SK-N-SH treated with all-trans-retinoic acid at 6 μM for 48 hours (cell line): ENCODE measurements at regions not wholly inside any gene's neighbourhood (a gene's known extent, or its start where the extent isn't known, plus 50 kb on each side); places are given as distances from the start of the nearest gene placed in this dataset.
"Not testable (repeated sequence)": the region's sequence is repeated elsewhere in the genome, so short reads cannot be mapped to it uniquely, and the experiment has no call there.

ENCODE experiments used
- CSDC2 ChIP-seq: fragments of 250-450 bp; sonication (Bioruptor Pico); IDR thresholded peaks from 2 replicates; pipeline ENCODE4 v1.5.0; 2020; ENCODE audit warnings: mild to moderate bottlenecking, moderate library complexity
- TCF4 ChIP-seq: fragments of 250-450 bp; sonication (Bioruptor Pico); IDR thresholded peaks from 2 replicates; pipeline ENCODE4 v1.8.0; 2021; ENCODE audit warnings: mild to moderate bottlenecking, moderate library complexity, borderline replicate concordance
- ZFP3 ChIP-seq: fragments of 250-450 bp; sonication (Bioruptor Pico); IDR thresholded peaks from 2 replicates; pipeline ENCODE4 v1.5.0; 2020; ENCODE audit warnings: mild to moderate bottlenecking, moderate library complexity
- ZNF8 ChIP-seq: fragments of 450-650 bp; formaldehyde crosslinking; IDR thresholded peaks from 2 replicates; pipeline ENCODE4 v1.5.0; 2020; ENCODE audit warnings: mild to moderate bottlenecking, moderate library complexity
- TF ChIP-seq, protein P1 (sequence below): fragments of 250-450 bp; sonication (Bioruptor Pico); IDR thresholded peaks from 2 replicates; pipeline ENCODE4 v1.5.1; 2021; ENCODE audit warnings: mild to moderate bottlenecking, moderate library complexity
- TF ChIP-seq, protein P2 (sequence below): fragments of 250-450 bp; sonication (Bioruptor Pico); IDR thresholded peaks from 2 replicates; pipeline ENCODE4 v1.8.0; 2020; ENCODE audit warnings: mild to moderate bottlenecking, moderate library complexity, borderline replicate concordance

DNA sequence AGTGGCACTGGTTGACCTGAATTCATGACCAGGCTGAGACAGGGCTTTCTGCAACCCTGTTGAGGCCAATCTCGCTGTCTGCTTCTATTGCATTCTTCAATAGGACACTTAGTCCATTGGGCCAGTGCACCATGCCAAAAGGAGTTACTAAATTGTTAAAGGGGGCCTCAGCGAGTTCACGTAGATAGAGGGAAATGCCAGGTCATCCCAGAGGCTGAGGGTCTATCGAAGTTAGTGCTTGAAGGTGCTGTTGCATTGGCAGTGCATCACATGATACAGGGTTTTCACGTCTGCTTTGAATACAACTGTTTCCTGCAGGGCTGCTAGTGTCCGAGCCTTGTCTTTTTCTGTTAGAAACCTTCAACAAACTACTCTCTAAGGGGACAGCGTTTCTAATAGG, 735.3 kb upstream of the TPTE start:
- not testable (repeated sequence) for TF ChIP-seq CSDC2 (CRISPR knock-in tag); ZFP3; TCF4 (CRISPR knock-in tag); ZNF8
- TF ChIP-seq, protein P1, sequence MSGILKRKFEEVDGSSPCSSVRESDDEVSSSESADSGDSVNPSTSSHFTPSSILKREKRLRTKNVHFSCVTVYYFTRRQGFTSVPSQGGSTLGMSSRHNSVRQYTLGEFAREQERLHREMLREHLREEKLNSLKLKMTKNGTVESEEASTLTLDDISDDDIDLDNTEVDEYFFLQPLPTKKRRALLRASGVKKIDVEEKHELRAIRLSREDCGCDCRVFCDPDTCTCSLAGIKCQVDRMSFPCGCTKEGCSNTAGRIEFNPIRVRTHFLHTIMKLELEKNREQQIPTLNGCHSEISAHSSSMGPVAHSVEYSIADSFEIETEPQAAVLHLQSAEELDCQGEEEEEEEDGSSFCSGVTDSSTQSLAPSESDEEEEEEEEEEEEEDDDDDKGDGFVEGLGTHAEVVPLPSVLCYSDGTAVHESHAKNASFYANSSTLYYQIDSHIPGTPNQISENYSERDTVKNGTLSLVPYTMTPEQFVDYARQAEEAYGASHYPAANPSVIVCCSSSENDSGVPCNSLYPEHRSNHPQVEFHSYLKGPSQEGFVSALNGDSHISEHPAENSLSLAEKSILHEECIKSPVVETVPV (CRISPR knock-in tag): not testable (repeated sequence)
- TF ChIP-seq, protein P2, sequence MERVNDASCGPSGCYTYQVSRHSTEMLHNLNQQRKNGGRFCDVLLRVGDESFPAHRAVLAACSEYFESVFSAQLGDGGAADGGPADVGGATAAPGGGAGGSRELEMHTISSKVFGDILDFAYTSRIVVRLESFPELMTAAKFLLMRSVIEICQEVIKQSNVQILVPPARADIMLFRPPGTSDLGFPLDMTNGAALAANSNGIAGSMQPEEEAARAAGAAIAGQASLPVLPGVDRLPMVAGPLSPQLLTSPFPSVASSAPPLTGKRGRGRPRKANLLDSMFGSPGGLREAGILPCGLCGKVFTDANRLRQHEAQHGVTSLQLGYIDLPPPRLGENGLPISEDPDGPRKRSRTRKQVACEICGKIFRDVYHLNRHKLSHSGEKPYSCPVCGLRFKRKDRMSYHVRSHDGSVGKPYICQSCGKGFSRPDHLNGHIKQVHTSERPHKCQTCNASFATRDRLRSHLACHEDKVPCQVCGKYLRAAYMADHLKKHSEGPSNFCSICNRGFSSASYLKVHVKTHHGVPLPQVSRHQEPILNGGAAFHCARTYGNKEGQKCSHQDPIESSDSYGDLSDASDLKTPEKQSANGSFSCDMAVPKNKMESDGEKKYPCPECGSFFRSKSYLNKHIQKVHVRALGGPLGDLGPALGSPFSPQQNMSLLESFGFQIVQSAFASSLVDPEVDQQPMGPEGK (CRISPR knock-in tag): not testable (repeated sequence)
